ENCODE measurements at regions not wholly inside any gene's neighbourhood (a gene's known extent, or its start where the extent isn't known, plus 50 kb on each side); places are given as distances from the start of the nearest gene placed in this dataset.
"Not testable (repeated sequence)": the region's sequence is repeated elsewhere in the genome, so short reads cannot be mapped to it uniquely, and the experiment has no call there.

DNA sequence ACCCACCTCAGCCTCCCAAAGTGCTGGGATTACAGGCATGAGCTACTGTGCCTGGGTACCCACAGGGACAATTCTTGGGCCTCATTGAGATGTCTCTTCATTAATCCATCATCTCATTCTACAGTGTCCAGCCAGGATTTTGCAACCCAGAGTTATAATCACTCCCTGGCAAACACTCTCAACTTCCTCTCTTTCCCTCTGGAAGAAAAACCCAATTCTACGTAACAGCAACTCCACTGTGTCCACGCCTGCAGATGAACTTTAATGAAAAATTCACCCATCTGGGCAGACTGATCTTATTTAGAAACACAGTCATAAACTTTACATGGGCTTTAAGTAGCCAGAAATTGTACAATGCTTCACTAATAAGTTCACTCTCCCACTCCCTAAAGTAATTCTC is 90.1 kb upstream of the ABCC4 start:
- no peak for DNase-seq (ENCODE audit: low spot score)

DNA sequence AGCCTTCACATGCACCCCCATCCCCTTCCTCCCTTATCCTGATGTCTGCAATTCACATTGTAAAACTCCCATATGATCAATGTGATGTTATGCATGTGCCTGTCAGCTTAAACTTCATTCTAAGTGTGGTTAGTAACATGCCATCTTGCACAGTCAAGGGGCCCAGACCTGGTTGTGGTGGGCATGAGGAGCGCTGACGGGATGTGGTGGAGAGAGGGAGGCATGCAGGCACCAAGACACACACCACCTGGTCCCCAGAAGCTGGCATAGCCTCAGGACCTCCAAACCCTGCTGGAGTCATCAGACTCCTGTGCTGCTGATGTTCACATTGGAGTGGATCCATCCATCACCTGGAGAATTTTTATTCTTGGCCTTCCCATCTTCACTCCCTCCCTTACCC is 90.5 kb upstream of the ABCC4 start:
- DNase-seq (ENCODE audit: low spot score), result no peak

DNA sequence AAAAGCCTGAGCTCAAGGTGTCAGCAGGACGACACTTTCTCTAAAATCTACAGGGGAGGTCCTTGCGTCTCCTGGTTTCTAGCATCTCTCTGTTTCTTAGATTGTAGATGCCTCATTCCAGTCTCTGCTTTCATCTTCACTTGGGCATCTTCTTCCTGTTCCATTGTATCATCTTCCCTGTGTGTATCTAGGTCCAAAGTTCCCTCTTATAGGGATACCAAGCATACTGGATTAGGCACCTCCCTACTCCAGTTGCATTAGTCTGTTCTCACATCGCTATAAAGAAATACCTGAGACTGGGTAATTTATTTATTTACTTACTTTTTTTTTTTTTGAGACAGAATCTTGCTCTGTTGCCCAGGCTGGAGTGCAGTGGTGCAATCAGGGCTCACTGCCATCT is 91.3 kb upstream of the ABCC4 start:
- DNase-seq (ENCODE audit: low spot score), result no peak

DNA sequence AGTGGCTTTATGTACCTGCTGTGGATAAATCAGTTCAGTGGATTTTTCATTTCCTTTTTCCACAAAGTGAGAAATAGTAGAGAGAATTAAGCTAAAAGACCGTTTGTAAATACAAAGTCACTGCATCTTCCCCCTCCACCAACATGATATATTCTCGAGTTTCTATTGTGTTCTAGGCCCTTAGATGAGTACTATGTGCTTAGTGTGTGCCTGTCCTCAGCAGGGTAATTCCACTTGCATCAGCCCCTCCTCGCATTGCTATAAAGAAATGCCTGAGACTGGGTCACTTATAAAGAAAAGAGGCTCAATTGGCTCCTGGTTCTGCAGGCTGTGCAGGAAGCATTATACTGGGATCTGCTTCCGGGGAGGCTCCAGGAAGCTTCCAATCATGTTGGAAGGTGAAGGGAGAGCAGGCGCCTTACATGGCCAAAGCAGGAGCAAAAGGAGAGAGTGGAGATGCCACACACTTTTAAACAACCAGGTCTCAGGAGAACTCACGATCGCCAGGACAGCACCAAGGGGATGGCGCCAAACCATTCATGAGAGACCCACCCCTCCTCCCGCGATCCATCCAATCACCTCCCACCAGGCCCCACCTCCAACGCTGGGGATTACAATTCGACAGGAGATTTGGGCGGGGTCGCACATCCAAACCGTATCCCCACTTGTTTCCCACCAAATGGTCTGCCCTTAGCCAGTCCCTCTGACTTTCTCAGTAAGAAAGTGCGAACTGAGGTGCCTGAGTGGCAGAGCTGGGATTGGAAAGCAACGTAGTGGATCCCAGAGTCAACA is 102.3 kb upstream of the ABCC4 start:
- DNase-seq (ENCODE audit: low spot score), result no peak

DNA sequence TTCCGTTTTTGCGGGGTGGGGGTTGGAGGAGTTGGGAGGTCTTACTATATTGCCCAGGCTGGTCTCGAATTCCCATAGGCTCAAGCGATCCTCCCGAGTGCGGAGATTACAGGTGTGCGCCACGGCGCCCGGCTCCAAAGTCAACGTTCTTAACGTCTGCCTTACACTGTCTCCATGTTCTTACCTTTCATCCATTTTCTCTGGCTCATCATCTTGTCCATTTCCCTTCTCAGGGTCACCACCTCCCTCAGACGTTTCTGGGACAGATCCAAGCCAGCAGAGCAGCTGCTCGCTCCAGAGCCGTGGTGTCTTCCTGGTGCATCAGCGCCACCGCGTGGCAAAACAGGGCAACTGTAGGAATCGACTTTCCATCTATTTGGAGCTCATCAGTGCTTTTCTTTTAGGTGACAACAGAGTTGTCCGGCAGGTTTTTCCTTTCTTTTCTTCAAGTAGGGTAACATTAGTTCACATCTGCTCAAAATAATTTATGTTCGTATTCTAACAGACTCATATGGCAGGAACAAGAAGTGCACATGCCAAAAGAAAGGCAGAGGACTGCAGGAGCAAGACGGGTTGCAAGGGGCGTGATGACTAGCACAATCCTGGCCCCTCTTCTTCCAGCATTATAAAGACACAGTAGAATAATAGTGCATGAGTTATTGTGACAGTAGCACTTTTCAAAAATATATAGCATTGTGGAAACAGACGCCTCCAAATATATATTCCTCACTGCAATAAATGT is 103.1 kb upstream of the ABCC4 start:
- DNase-seq (ENCODE audit: low spot score), result peak; percentile 89

DNA sequence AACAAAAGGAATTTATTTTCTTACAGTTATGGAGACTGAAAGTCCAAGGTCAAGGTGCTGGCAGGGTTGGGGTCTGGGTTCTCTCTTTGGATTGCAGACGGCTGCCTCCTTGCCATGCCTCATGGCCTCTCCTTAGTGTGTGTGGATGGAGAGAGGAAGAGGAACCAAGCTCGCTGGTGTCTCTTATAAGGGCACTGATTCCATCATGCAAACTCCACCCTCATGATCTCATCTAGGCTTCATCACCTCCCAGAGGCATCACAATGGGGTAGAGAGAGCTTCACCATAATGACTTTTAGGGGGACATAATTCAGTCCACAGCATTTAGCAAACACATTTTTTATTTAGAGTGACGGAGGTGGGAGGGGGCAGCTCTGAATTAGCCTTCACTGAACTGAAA is 104.9 kb upstream of the ABCC4 start:
- DNase-seq (ENCODE audit: low spot score), result no peak

DNA sequence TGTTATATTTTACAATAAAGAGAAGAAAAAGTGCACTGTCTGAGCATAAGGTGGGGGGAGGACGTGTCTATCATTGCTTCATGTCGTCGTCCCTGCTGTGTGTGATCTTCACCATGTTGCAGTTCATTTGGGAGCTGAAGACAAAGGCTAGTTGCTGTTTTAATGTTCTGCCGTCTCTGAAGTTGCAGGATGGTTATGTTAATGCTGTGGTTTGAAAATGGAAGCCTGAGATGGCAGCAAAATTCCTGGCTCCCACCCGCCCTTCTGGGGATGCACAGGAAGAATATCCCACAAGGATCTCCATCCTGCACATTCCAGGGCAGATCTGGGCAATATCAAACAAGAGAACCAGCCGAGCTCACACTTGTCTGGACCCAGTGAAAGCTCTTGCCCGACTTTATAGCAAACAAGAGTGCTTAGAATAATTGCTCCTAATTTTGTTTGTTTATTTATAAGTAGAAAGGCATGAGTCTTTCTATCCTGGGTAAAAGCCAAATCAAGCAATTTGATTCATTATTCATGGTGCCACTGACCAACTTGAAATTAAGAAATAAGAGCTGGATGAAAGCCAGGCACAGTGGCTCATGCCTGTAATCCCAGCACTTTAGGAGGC is 110.3 kb upstream of the ABCC4 start:
- no peak for DNase-seq (ENCODE audit: low spot score)

DNA sequence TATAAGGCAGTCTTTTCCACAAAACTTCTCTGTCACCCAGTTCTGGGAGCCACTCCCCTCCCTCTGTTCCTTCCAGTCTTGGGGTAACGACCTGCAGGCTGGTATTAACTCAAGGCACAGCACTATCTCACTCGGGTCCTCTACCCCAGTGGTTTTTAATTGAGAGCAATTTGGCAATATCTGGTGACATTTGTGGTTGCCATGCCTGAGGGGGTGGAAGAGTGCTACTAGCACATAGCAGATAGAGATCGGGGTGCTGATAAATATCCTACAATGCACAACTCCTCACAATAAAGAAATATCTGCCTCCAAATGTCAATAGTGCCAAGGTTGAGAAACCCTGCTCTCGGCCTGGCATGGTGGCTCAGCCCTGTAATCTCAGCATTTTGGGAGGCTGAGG is 117.7 kb upstream of the ABCC4 start:
- no peak for DNase-seq (ENCODE audit: low spot score)

DNA sequence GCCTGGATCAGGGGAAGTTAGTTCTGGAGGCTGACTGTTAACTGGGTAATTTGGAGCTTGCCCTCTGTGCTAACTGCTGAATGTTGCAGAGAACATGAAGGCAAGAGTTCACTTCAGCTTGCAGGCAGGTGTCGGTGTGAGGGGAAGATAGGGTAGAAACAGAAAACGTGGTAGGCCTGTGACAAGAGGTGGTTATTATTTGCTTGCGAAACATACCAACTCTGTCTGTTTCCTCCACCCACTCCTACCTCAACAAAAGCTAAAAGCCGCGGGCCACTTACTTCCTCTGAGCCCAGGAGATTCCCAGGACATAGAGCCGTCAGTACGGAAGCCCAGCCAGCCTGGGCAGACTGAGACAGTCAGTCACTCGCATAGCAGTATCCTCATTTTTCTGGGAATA is 119.2 kb upstream of the ABCC4 start:
- DNase-seq (ENCODE audit: low spot score), result no peak

DNA sequence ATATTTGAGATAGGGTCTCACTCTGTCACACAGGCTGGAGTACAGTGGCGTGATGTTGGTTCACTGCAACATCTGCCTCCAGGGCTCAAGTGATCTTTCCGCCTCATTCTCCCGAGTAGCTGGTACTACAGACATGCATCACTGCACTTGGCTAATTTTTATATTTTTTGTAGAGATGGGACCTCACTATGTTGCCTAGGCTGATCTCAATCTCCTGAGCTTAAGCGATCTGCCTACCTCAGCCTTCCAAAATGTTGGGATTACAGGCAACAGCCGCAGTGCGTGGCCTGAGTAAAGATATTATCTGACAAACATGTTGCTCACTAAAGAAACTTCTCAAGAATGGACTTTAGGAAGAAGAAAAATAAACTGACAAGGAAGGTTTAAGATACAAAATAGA is 125.4 kb upstream of the ABCC4 start:
- no peak for DNase-seq (ENCODE audit: low spot score)

DNA sequence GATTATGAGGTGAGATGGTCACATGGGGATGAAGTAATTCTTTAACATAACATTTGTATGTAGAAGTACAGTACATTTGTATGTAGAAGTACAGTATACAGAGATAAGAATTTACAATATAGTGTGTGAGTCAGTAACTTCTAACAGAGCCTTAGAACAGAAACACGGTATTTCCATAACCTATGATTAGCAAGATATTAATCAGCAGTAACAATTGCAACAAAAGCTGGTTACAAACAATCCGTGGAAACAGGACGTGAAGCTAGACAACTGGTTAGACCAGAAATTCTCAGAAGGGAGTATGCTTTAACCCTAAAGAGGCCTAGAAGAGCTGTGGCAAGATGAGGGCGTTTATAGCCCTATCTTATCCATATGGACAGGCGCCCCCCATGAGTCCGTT is 122.0 kb upstream of the CLDN10 start:
- not testable (repeated sequence) for DNase-seq (ENCODE audit: low spot score)

DNA sequence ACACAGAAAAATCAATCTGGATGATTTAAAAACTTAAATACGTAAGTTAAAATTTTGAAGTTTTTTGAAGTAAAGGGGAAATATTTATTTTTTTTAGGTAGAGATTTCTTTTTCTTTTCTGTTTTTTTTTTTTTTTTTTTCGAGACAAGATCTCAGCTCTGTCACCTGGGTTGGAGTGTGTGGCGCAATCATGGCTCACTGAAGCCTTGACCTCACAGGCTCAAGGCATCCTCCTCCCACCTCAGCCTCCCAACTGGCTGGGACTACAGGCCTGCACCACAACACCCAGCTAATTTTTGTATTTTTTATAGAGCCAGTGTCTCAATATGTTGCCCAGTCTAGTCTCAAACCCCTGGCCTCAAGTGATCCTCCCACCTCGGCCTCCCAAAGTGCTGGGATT is 120.4 kb upstream of the CLDN10 start:
- no peak for DNase-seq (ENCODE audit: low spot score)

DNA sequence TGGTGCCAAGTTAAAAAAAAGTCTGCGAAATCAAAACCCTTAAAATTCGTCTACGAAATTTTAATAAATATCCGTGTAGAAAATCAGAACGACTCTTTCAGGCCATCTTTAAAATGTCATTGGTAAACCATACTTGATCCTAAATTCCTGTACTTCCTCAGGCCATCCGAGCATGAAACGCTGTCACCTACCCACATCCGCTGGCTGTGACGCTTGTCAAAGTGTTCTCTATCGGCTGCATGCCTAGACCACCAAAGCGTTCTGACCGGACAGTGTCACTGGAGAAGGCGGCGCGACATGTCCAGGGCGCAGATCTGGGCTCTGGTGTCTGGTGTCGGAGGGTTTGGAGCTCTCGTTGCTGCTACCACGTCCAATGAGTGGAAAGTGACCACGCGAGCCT is 119.0 kb upstream of the CLDN10 start:
- DNase-seq (ENCODE audit: low spot score), result no peak

DNA sequence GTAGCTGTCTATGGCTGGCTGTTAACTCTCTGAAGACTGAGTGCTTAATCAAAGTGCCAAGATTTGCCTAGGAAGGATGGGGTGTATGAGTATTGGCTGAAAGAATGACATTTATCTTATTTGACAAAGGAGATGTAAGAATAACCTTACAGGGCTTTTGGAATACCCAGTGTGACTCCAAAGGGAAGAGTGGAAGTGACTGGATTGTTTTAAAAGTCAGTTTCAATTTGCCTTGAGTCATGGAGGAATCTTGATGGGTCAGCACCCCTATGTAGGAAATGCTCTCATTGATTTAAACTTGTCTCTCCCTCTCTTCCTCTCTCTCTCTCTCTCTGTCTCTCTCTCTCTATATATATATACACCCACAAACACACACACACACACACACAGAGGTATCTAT is 118.4 kb upstream of the CLDN10 start:
- no peak for DNase-seq (ENCODE audit: low spot score)

DNA sequence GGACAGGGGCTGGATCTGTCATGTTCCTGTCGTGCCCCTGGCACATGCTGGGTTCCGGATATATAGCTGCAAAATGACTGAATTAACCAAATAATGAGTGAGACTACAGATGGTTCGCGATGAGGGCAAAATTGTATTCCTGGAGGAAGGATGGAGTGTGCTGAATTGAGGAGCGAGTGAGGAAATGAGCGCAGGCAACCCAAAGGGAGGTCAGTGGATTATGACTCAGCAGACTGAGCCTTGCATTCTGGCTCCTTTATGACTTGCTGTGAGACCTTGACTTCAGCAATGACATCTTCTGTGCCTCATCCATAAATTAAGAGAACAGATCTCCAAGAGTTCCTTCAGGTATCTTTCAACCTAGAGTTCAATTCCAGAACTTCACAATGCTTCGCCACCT is 115.0 kb upstream of the CLDN10 start:
- no peak for DNase-seq (ENCODE audit: low spot score)

DNA sequence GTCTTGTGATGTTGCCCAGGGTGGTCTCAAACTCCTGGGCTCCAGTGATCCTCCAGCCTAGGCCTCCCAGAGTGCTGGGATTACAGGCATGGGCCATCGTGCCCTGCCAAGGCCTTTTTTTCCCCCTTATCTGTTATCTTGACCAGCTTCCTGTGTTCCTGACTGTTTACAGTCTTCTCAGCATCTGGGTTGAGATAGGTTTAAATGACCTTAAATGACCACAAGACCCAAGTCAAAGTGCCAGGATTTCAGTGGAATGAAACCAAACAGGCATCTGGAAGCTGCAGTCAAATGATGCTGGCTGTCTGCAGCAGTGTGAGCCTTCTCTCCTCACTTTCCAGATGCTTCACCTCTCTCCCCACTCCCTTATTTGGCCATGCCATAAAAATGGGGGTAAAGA is 114.2 kb upstream of the CLDN10 start:
- DNase-seq (ENCODE audit: low spot score), result no peak

DNA sequence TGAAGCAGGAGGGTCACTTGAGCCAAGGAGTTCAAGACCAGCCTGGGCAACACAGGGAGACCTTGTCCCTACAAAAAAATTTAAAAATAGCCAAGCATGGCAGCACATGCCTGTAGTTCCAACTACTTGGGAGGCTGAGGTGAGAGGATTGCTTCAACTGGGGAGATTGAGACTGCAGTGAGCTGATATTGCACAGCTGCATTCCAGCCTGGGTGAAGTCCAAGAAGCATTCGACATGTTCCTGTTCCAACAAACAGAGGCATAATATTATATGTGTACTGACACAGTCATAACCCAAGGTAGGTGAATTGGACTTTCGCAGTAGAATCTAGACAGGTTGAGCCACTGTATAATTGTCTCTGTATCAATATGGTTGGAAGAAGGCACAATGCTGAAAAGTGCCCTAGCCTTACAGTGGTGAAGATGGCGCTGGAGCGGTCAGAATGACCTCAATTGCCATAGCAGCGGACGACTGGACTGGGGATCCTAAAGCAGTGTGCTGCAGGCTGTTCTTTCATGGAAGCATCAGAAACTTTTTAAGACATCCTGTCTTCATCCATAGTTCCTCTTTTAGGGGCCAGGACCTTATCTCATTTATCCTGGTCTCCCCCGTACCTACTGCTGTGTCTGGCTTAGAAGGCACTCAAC is 112.0 kb upstream of the CLDN10 start:
- DNase-seq (ENCODE audit: low spot score), result no peak

DNA sequence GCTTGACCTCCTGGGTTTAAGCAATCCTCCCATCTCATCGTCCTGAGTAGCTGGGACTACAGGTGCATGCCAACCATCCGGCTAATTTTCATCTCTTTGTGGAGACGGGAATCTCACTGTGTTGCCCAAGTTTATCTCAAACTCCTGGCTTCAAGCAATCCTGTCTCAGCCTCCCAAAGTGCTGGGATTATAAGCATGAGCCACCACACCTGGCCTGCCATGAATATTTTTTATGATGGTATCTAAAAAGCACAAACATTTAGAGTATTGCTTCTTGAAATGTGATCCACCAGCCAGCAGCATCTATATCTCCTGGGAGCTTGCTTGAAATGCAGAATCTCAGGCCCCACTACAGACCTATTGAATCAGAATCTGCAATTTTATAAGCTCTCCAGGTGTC is 111.2 kb upstream of the CLDN10 start:
- no peak for DNase-seq (ENCODE audit: low spot score)

DNA sequence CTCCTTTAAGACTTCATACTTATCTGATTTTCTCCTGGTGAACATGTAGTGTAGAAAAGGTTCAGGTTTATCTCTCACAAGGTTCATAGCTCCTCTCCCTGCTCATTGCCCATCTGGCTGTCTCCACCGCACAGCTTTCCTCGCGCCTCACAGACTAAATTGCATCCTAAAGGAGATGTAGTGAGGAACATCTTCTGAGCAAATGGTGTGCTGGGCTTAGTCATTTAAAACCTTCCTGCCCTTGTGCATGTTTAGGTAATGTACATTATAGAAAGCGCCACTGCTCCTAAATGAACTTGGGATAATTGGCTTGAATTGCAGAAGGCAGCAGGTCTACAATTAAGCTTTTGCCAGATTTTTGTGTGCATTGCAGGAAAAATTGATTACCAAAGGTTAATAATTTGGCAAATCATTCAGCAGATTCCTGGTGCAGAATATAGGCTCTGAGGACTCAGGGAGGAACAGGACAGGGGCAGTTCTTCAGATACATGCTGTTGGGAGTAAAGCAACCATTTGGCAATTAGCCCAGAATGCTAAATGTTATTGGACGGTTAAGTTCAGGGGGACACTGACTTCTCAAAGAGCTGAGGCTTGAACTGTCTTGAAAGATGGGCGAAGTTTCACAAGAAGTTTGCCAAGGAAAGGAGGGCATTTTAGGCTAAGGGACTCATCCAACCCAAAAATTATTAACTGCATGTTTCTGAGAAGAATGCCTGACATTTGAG is 108.4 kb upstream of the CLDN10 start:
- DNase-seq (ENCODE audit: low spot score), result no peak

DNA sequence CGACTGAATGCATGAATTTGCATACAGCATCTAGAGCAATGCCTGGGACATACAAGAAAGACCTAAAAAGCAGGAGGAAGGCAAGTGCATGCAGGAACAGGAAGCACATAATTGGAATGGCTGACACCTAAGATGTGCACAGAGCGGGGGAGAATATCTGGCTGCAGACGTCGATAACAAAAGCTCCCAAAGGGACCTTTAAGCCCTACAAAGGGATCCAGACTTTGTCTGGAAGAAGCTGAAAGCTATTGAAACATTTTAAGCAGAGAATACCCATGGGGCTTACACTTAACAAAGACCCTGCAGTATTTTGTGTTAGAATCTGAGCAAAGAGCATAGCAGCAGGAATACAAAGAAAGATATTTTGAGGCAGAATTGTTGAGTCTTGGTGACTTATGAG is 107.4 kb upstream of the CLDN10 start:
- no peak for DNase-seq (ENCODE audit: low spot score)

DNA sequence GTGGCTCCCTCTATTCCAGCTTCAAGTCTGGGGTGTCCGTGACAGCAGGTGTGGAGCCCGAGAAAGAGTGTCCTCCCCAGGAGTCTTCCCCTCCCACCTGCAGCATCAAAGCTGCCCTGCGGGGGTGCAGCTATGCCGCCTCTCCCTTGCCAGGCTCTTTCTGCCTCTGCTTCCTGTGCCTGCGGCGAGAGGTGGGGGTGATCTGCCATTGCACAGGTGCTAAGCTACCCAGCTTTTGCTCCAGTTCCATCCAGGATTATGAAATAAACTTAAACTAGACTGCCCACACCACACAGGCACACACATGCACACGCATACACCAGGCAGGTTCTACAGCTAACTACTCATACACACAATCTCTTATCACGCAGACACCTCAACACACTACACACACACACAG is 104.7 kb upstream of the CLDN10 start:
- DNase-seq (ENCODE audit: low spot score), result no peak

DNA sequence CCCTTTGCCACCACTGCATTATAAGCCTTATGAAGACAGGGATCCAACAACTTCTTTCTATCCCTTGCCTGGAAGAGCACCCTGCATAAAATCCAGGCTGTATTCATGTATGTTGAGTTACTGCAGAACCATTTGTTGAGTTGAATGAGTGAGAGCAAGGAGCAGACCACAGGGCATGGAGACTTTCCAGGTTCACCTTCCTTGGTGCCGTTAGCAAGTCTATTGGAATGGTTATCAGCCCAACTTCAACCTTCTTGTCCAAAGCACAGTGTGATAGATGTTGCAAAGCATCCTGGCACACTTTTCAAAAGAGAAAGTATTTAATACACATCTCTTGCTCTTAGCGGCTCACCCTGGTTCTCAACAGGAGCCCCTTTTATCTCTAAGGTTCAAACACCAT is 100.9 kb upstream of the CLDN10 start:
- DNase-seq (ENCODE audit: low spot score), result no peak
